ENCODE measurements at regions not wholly inside any gene's neighbourhood (a gene's known extent, or its start where the extent isn't known, plus 50 kb on each side); places are given as distances from the start of the nearest gene placed in this dataset.

GRCh38 chr2:173854141-173854540 lies 111.0 kb downstream of the SP3 start:
- intact Hi-C loops (cut with micrococcal nuclease; ENCODE audit: unreplicated experiment), result no loop called here
- POLR2A ChIA-PET (ENCODE audit: low non-redundant PET), result no interaction called here
- no peaks in the 10 kb centered on the region for H3K4me1 ChIP-seq (ENCODE audit: insufficient read depth, low read length, poor library complexity, severe bottlenecking)
- no peak overlapping the region for H3K4me3 ChIP-seq (ENCODE audit: low read depth, low read length, poor library complexity, severe bottlenecking)
- CTCF ChIA-PET, result no interaction called here
- H3K9me3 ChIP-seq (ENCODE audit: low read depth, low read length, poor library complexity, severe bottlenecking), result no peaks in the 10 kb centered on the region
- DNase-seq (ENCODE audit: low spot score), result no peak
- no peaks in the 10 kb centered on the region for H3K27me3 ChIP-seq (replicated peaks; ENCODE audit: insufficient read depth, low read depth, low read length, poor library complexity)
- no TSS peak for BruUV-seq (replicated peaks)
- TF ChIP-seq, protein P1, sequence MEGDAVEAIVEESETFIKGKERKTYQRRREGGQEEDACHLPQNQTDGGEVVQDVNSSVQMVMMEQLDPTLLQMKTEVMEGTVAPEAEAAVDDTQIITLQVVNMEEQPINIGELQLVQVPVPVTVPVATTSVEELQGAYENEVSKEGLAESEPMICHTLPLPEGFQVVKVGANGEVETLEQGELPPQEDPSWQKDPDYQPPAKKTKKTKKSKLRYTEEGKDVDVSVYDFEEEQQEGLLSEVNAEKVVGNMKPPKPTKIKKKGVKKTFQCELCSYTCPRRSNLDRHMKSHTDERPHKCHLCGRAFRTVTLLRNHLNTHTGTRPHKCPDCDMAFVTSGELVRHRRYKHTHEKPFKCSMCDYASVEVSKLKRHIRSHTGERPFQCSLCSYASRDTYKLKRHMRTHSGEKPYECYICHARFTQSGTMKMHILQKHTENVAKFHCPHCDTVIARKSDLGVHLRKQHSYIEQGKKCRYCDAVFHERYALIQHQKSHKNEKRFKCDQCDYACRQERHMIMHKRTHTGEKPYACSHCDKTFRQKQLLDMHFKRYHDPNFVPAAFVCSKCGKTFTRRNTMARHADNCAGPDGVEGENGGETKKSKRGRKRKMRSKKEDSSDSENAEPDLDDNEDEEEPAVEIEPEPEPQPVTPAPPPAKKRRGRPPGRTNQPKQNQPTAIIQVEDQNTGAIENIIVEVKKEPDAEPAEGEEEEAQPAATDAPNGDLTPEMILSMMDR (conservative IDR thresholded peaks at IDR 0.05; ENCODE audit: low read depth, low read length), result no peak
- no peak for TF ChIP-seq EZH2 (IDR thresholded peaks at IDR 0.05; ENCODE audit: borderline replicate concordance, low read depth, low read length, poor library complexity, severe bottlenecking)
- no peak overlapping the region for H3K27ac ChIP-seq (ENCODE audit: low read depth, low read length, poor library complexity, severe bottlenecking)
- no peaks in the 10 kb centered on the region for H3K36me3 ChIP-seq (ENCODE audit: insufficient read depth, low read length, poor library complexity, severe bottlenecking)

GRCh38 chr2:173854840-173855239 lies 110.3 kb downstream of the SP3 start:
- no peaks in the 10 kb centered on the region for H3K27me3 ChIP-seq (replicated peaks; ENCODE audit: insufficient read depth, low read depth, low read length, poor library complexity)
- H3K9me3 ChIP-seq (ENCODE audit: low read depth, low read length, poor library complexity, severe bottlenecking), result no peaks in the 10 kb centered on the region
- H3K36me3 ChIP-seq (ENCODE audit: insufficient read depth, low read length, poor library complexity, severe bottlenecking), result no peaks in the 10 kb centered on the region
- H3K4me3 ChIP-seq (ENCODE audit: low read depth, low read length, poor library complexity, severe bottlenecking), result no peak overlapping the region
- CTCF ChIA-PET, result no interaction called here
- no peak for TF ChIP-seq EZH2 (IDR thresholded peaks at IDR 0.05; ENCODE audit: borderline replicate concordance, low read depth, low read length, poor library complexity, severe bottlenecking)
- TF ChIP-seq, protein P1 (conservative IDR thresholded peaks at IDR 0.05; ENCODE audit: low read depth, low read length), result no peak
- POLR2A ChIA-PET (ENCODE audit: low non-redundant PET), result no interaction called here
- peak; percentile 54 for DNase-seq (ENCODE audit: low spot score)
- no peaks in the 10 kb centered on the region for H3K4me1 ChIP-seq (ENCODE audit: insufficient read depth, low read length, poor library complexity, severe bottlenecking)
- intact Hi-C loops (cut with micrococcal nuclease; ENCODE audit: unreplicated experiment), result no loop called here
- no TSS peak for BruUV-seq (replicated peaks)
- H3K27ac ChIP-seq (ENCODE audit: low read depth, low read length, poor library complexity, severe bottlenecking), result no peak overlapping the region

DNA sequence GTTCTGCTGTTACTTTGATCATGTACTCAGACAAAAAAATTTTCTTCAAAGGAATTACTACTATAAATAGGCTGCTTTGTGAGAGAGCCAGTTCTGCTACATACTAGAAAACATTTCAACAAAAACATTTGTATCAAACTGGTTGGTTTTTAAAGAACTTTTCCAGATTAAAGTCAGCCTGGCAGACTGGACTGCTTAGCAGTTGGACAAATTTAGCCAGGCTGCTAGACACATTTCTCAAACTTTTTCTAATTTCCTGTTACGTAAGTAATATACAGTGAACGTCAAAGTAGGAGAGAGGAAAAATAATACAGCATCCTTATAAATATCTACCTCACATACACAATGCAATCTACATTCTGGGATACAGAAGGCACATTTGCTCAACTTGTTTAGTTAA lies 109.5 kb downstream of the SP3 start:
- ChIA-PET CTCF (interaction anchor here (0.6 kb wide), 1 partner anchor 489 kb away, joined by 5 read pairs; no protein-coding TSS in a partner anchor), POLR2A (ENCODE audit: low non-redundant PET) (no interaction called here)
- Histone ChIP-seq H3K27ac (ENCODE audit: low read depth, low read length, poor library complexity, severe bottlenecking) (no peak overlapping the region), H3K36me3 (ENCODE audit: insufficient read depth, low read length, poor library complexity, severe bottlenecking) (no peaks in the 10 kb centered on the region), H3K4me3 (ENCODE audit: low read depth, low read length, poor library complexity, severe bottlenecking) (no peak overlapping the region), H3K9me3 (ENCODE audit: low read depth, low read length, poor library complexity, severe bottlenecking) (no peaks in the 10 kb centered on the region), H3K4me1 (ENCODE audit: insufficient read depth, low read length, poor library complexity, severe bottlenecking) (no peaks in the 10 kb centered on the region), H3K27me3 (replicated peaks; ENCODE audit: insufficient read depth, low read depth, low read length, poor library complexity) (no peaks in the 10 kb centered on the region)
- intact Hi-C loops (cut with micrococcal nuclease; ENCODE audit: unreplicated experiment), result no loop called here
- TF ChIP-seq, protein P1 (conservative IDR thresholded peaks at IDR 0.05; ENCODE audit: low read depth, low read length), result no peak
- no peak for TF ChIP-seq EZH2 (IDR thresholded peaks at IDR 0.05; ENCODE audit: borderline replicate concordance, low read depth, low read length, poor library complexity, severe bottlenecking)
- DNase-seq (ENCODE audit: low spot score), result no peak
- no TSS peak for BruUV-seq (replicated peaks)

Measured in A673 (cell line).